ENCODE measurements at regions not wholly inside any gene's neighbourhood (a gene's known extent, or its start where the extent isn't known, plus 50 kb on each side); places are given as distances from the start of the nearest gene placed in this dataset.
"Not testable (repeated sequence)": the region's sequence is repeated elsewhere in the genome, so short reads cannot be mapped to it uniquely, and the experiment has no call there.

GRCh38 chr2:54025463-54026075 is 54.8 kb upstream of the PSME4 start:
- not testable (repeated sequence) for TF ChIP-seq POLR2AphosphoS5 (IDR thresholded peaks at IDR 0.05; ENCODE audit: low read depth, low read length); JUND (IDR thresholded peaks at IDR 0.05); POLR2A (IDR thresholded peaks at IDR 0.05; ENCODE audit: borderline replicate concordance, extremely low read depth, insufficient read depth, insufficient read length); YY1 (IDR thresholded peaks at IDR 0.05; ENCODE audit: extremely low read depth, insufficient replicate concordance, low read depth, low read length)
- TF ChIP-seq, protein P1, sequence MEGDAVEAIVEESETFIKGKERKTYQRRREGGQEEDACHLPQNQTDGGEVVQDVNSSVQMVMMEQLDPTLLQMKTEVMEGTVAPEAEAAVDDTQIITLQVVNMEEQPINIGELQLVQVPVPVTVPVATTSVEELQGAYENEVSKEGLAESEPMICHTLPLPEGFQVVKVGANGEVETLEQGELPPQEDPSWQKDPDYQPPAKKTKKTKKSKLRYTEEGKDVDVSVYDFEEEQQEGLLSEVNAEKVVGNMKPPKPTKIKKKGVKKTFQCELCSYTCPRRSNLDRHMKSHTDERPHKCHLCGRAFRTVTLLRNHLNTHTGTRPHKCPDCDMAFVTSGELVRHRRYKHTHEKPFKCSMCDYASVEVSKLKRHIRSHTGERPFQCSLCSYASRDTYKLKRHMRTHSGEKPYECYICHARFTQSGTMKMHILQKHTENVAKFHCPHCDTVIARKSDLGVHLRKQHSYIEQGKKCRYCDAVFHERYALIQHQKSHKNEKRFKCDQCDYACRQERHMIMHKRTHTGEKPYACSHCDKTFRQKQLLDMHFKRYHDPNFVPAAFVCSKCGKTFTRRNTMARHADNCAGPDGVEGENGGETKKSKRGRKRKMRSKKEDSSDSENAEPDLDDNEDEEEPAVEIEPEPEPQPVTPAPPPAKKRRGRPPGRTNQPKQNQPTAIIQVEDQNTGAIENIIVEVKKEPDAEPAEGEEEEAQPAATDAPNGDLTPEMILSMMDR (IDR thresholded peaks at IDR 0.05 in 2 of 3, conservative IDR thresholded peaks at IDR 0.05 in 1 of 3; ENCODE audit: borderline replicate concordance in 1 of 3, insufficient read depth in 1 of 3, low read depth in 2 of 3, low read length in 2 of 3), result not testable (repeated sequence)
